Endothelial cell of umbilical vein (primary cell): ENCODE measurements at regions not wholly inside any gene's neighbourhood (a gene's known extent, or its start where the extent isn't known, plus 50 kb on each side); places are given as distances from the start of the nearest gene placed in this dataset.

Source experiments
- BruUV-seq: library from RNA; stranded (reverse); fragments of 400-500 nt; replicated peaks from 2 replicates; lab custom pipeline; 2021; lab: Mats Ljungman, UMichigan
- CTCF ChIA-PET: fragments of 300-600, 350-600 bp; sonication (Branson Sonifier 250); formaldehyde crosslinking; loops from one replicate; lab custom pipeline; 2021; ENCODE audit warnings: antibody characterized with exemption, inconsistent platforms; lab: Charles Lee
- POLR2A ChIA-PET: fragments of 300-600, 350-600 bp; sonication (Branson Sonifier 250); formaldehyde crosslinking; loops from one replicate; lab custom pipeline; 2021; ENCODE audit warnings: antibody characterized with exemption, inconsistent platforms; lab: Charles Lee
- DNase-seq: peaks from one replicate; pipeline ENCODE4 v3.0.0-alpha.2; 2011; ENCODE audit warnings: low read depth, low spot score
- FAIRE-seq: peaks from 2 replicates; lab custom pipeline; 2011; peaks lifted over from hg19 to GRCh38; lab: Jason Lieb, UNC
- H2AFZ ChIP-seq: 2 replicates; pipeline ENCODE4 v1.6.0; 2012; ENCODE audit warnings: low read depth, low read length, control low read depth, inconsistent platforms
- H3K27ac ChIP-seq: 2 replicates; pipeline ENCODE4 v1.5.1; 2011; ENCODE audit warnings: low read depth, mild to moderate bottlenecking, control low read depth, low read length, moderate library complexity; ENCODE audit not compliant: insufficient read depth
- H3K27me3 ChIP-seq, 2 experiments: 2 replicates each; pipeline versions ENCODE4 v1.6.0 to v1.6.1; 2011; ENCODE audit warnings: low read length in 2 of 2, mixed read lengths in 1 of 2; ENCODE audit not compliant: control insufficient read depth in 2 of 2, insufficient read depth in 2 of 2
- H3K36me3 ChIP-seq, 2 experiments: 2 replicates in 1 of 2; 3 replicates in 1 of 2; pipeline ENCODE4 v1.5.1; 2011; ENCODE audit warnings: low read length in 2 of 2, mild to moderate bottlenecking in 1 of 2, moderate library complexity in 1 of 2; ENCODE audit not compliant: control insufficient read depth in 2 of 2, insufficient read depth in 2 of 2; ENCODE audit errors: extremely low read depth in 1 of 2
- H3K4me1 ChIP-seq: 3 replicates; pipeline ENCODE4 v1.5.1; 2011; ENCODE audit warnings: mild to moderate bottlenecking, low read length; ENCODE audit not compliant: control insufficient read depth, insufficient read depth; ENCODE audit errors: extremely low read depth
- H3K4me2 ChIP-seq: 2 replicates; pipeline ENCODE4 v1.6.1; 2011; ENCODE audit warnings: low read length, control low read depth, mixed read lengths; ENCODE audit not compliant: insufficient read depth
- H3K4me3 ChIP-seq, 3 experiments: fragments of 200-600 bp in 1 of 3; sonication (generic), shearing (Covaris generic) in 1 of 3; replicated peaks in 1 of 3; 2 replicates each; pipeline ENCODE4 v1.5.1; 2011 to 2016; ENCODE audit warnings: control low read depth in 3 of 3, low read length in 3 of 3, mild to moderate bottlenecking in 2 of 3, inconsistent platforms in 1 of 3, low read depth in 1 of 3, moderate library complexity in 1 of 3; ENCODE audit not compliant: insufficient read depth in 1 of 3
- H3K79me2 ChIP-seq: 2 replicates; pipeline ENCODE4 v1.6.0; 2012; ENCODE audit warnings: low read length, inconsistent platforms; ENCODE audit not compliant: control insufficient read depth, insufficient read depth
- H3K9ac ChIP-seq: replicated peaks from 2 replicates; pipeline ENCODE3; 2011; ENCODE audit warnings: low read length, control low read depth; ENCODE audit not compliant: insufficient read depth; ENCODE audit errors: extremely low read depth
- H3K9me1 ChIP-seq: replicated peaks from 3 replicates; pipeline ENCODE4 v1.6.0; 2011; ENCODE audit warnings: mild to moderate bottlenecking, low read length; ENCODE audit not compliant: control insufficient read depth, insufficient read depth; ENCODE audit errors: extremely low read depth
- H3K9me3 ChIP-seq: replicated peaks from 2 replicates; pipeline ENCODE4 v1.5.1; 2012; ENCODE audit warnings: low read length, inconsistent platforms; ENCODE audit not compliant: control insufficient read depth, insufficient read depth
- H4K20me1 ChIP-seq: replicated peaks from 2 replicates; pipeline ENCODE3; 2011; ENCODE audit warnings: mild to moderate bottlenecking, low read length; ENCODE audit not compliant: control insufficient read depth, insufficient read depth; ENCODE audit errors: extremely low read depth
- CTCF ChIP-seq, 2 donors: IDR thresholded peaks; 1 replicate in 1 of 2; 2 replicates in 1 of 2; pipeline ENCODE4 v1.5.1; 2011; ENCODE audit warnings: low read length in 2 of 2, mild to moderate bottlenecking in 2 of 2, moderate library complexity in 2 of 2, control low read depth in 1 of 2, inconsistent platforms in 1 of 2, low read depth in 1 of 2; ENCODE audit not compliant: insufficient read depth in 1 of 2; ENCODE audit errors: extremely low read depth in 1 of 2
- FOS ChIP-seq: IDR thresholded peaks from 2 replicates; pipeline ENCODE4 v1.6.1; 2011; ENCODE audit warnings: mild to moderate bottlenecking, low read length, moderate library complexity, borderline replicate concordance; ENCODE audit not compliant: insufficient read depth
- GATA2 ChIP-seq: IDR thresholded peaks from 2 replicates; pipeline ENCODE4 v1.7.0; 2011; ENCODE audit warnings: low read depth, mild to moderate bottlenecking, moderate library complexity, mixed read lengths, low read length; ENCODE audit not compliant: insufficient read length, insufficient read depth
- JUN ChIP-seq: IDR thresholded peaks from 2 replicates; pipeline ENCODE4 v1.6.1; 2011; ENCODE audit warnings: borderline replicate concordance, low read depth; ENCODE audit not compliant: insufficient read length, insufficient read depth
- MYC ChIP-seq: IDR thresholded peaks from one replicate; pipeline ENCODE4 v1.6.1; 2011; ENCODE audit warnings: mild to moderate bottlenecking, low read depth, low read length
- POLR2A ChIP-seq: IDR thresholded peaks from 2 replicates; pipeline ENCODE4 v1.6.1; 2012; ENCODE audit warnings: low read depth, mild to moderate bottlenecking, control low read depth, low read length
- POLR2AphosphoS5 ChIP-seq: IDR thresholded peaks from 2 replicates; pipeline ENCODE4 v1.6.1; 2012; ENCODE audit warnings: low read depth, mild to moderate bottlenecking, control low read depth, low read length, moderate library complexity; ENCODE audit not compliant: insufficient read depth
- dilution Hi-C: fragments of 300-500 bp; cut with MboI; formaldehyde crosslinking; loops from one replicate; pipeline ENCODE4 v1.15.0; 2019; ENCODE audit warnings: low sequenced_read_pairs; ENCODE audit not compliant: extremely low pct_ligation_motif_present
- intact Hi-C: fragments of 100-400 bp; cut with micrococcal nuclease; formaldehyde crosslinking; loops from one replicate; pipeline ENCODE4 v1.10.0; 2022

DNA sequence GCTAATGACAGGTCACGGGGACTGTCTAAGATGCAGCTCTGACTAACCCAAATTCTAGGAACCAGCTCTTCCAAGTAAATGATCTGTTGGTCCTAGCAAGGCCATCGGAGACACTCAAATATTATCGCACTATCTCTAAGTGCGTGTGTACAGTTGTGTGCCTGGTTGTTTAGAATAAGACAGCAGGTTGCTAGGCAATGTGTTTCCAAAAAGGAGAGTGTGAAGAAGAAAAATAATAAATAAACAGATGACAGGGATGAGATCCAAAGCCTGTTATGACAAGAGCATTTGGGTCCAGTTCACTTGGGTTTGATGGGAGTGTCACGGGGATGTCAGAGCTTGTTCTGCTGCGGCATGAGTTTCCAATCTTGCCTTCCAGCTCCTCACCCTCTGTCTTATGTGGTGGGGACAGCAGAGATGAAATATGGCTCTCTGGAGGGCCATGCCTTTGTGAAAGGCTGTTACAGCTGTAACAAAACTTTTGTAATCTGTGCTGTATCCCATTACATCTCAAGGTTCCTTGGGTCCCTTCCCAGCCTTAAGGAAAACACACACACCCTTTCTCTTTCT lies 127.5 kb upstream of the TNP1 start:
- Histone ChIP-seq H3K9me3 (no peaks in the 10 kb centered on the region), H3K4me1 (no peaks in the 10 kb centered on the region), H3K4me2 (no peak overlapping the region), H3K36me3 (no peaks in the 10 kb centered on the region), H3K4me3 (no peak overlapping the region), H3K79me2 (no peaks in the 10 kb centered on the region), H4K20me1 (no peaks in the 10 kb centered on the region), H2AFZ (no peak overlapping the region), H3K9me1 (no peaks in the 10 kb centered on the region), H3K9ac (no peak overlapping the region), H3K27ac (no peak overlapping the region), H3K27me3 (no peaks in the 10 kb centered on the region)
- no peak for FAIRE-seq
- intact Hi-C loops (no loop called here), dilution Hi-C loops (no loop called here)
- BruUV-seq: no TSS peak
- DNase-seq: no peak
- no peak for TF ChIP-seq POLR2A
- TF ChIP-seq FOS: no peak
- TF ChIP-seq GATA2: no peak
- no peak for TF ChIP-seq POLR2AphosphoS5
- ChIA-PET POLR2A (no interaction called here), CTCF (interaction anchor here (1.1 kb wide), 1 partner anchor 179 kb away, joined by 3 read pairs; no protein-coding TSS in a partner anchor)

DNA sequence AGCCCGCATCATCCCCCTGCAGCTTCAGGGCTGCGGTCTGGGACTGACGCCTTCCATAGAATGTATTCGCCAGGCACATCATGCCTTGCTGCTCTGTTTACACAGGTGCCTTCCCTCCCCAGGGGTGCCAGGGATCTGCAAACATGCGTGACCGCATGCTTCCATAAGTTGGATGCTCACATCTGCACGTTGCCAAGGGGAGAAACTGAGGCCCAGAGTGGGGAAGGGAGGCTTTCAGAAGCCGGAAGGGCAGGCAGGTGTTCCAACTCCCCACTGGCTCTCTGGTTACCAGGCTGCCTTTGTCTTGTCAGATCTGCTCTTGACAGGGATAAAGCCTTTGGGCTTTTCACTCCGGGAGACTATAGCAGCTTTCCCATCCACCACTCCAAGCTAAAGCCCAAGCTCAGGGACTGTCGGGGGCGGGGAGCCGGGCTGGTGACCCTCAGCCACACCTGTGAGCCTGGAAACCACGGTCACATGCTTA lies 125.8 kb upstream of the TNP1 start:
- no peak overlapping the region for H3K4me2 ChIP-seq
- no peaks in the 10 kb centered on the region for H3K4me1 ChIP-seq
- H3K4me3 ChIP-seq: no peak overlapping the region
- FAIRE-seq: no peak
- H3K79me2 ChIP-seq: no peaks in the 10 kb centered on the region
- no peak for DNase-seq
- TF ChIP-seq JUN (no peak), MYC (no peak), CTCF (IDR thresholded peaks at IDR 0.05; ENCODE audit: extremely low read depth in 1 of 2, insufficient read depth in 1 of 2, low read depth in 1 of 2, low read length in 2 of 2) (no peak)
- H3K27ac ChIP-seq: no peak overlapping the region
- POLR2A ChIA-PET: interaction anchor here (0.6 kb wide), 1 partner anchor 139 kb away, joined by 3 read pairs; no protein-coding TSS in a partner anchor
- H4K20me1 ChIP-seq: no peaks in the 10 kb centered on the region
- intact Hi-C loops (no loop called here), dilution Hi-C loops (no loop called here)
- no peaks in the 10 kb centered on the region for H3K36me3 ChIP-seq
- no peak overlapping the region for H2AFZ ChIP-seq
- H3K27me3 ChIP-seq: no peaks in the 10 kb centered on the region
- no peaks in the 10 kb centered on the region for H3K9me1 ChIP-seq
- H3K9me3 ChIP-seq: no peaks in the 10 kb centered on the region
- BruUV-seq: no TSS peak
- no peak overlapping the region for H3K9ac ChIP-seq
- CTCF ChIA-PET: interaction anchor here (0.6 to 1.0 kb wide), 3 partner anchors 89 to 181 kb away, joined by 3 read pairs; no protein-coding TSS in a partner anchor
